Ovary (tissue), 3 donors: ENCODE measurements at regions not wholly inside any gene's neighbourhood (a gene's known extent, or its start where the extent isn't known, plus 50 kb on each side); places are given as distances from the start of the nearest gene placed in this dataset.

Experiments
- POLR2A ChIP-seq: fragments of 450-650 bp; IDR thresholded peaks from one replicate; pipeline ENCODE4 v1.6.1; 2017; ENCODE audit warnings: antibody characterized with exemption, mild to moderate bottlenecking, moderate library complexity
- TF ChIP-seq, protein P1 (sequence below), 3 donors: fragments of 450-650 bp in 2 of 3; fragments of 200-600 bp in 1 of 3; IDR thresholded peaks; one replicate each; pipeline versions ENCODE4 v1.5.1 to v1.8.0; 2016 to 2022; ENCODE audit warnings: antibody characterized with exemption in 3 of 3, mild to moderate bottlenecking in 1 of 3
- donor health status: DM: no; HTN: no; CAD: no.

- TF ChIP-seq, protein P1, sequence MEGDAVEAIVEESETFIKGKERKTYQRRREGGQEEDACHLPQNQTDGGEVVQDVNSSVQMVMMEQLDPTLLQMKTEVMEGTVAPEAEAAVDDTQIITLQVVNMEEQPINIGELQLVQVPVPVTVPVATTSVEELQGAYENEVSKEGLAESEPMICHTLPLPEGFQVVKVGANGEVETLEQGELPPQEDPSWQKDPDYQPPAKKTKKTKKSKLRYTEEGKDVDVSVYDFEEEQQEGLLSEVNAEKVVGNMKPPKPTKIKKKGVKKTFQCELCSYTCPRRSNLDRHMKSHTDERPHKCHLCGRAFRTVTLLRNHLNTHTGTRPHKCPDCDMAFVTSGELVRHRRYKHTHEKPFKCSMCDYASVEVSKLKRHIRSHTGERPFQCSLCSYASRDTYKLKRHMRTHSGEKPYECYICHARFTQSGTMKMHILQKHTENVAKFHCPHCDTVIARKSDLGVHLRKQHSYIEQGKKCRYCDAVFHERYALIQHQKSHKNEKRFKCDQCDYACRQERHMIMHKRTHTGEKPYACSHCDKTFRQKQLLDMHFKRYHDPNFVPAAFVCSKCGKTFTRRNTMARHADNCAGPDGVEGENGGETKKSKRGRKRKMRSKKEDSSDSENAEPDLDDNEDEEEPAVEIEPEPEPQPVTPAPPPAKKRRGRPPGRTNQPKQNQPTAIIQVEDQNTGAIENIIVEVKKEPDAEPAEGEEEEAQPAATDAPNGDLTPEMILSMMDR (IDR thresholded peaks at IDR 0.05) = no peak
- no peak for TF ChIP-seq POLR2A
These were observed 109.2 kb upstream of the EMB start for GRCh38 chr5:50550267-50550666.
